Left lung (tissue), 4 donors: ENCODE measurements at regions not wholly inside any gene's neighbourhood (a gene's known extent, or its start where the extent isn't known, plus 50 kb on each side); places are given as distances from the start of the nearest gene placed in this dataset.

ENCODE experiments used
- ATAC-seq: fragments of 200-7000 bp; cut with Tn5 transposase; one replicate; pipeline ENCODE4 v1.9.1; 2020; ENCODE audit warnings: moderate library complexity
- DNase-seq, 4 donors: peaks; one replicate each; pipeline ENCODE4 v3.0.0-alpha.2; 2013 to 2020
- H3K27ac ChIP-seq, 2 donors: fragments of 200-600 bp; sonication (generic) in 1 of 2; one replicate each; pipeline versions ENCODE4 v1.5.0 to v1.8.0; 2020 to 2021
- H3K27me3 ChIP-seq, 2 donors: fragments of 200-600 bp; sonication (generic) in 1 of 2; one replicate each; pipeline versions ENCODE4 v1.5.0 to v1.8.0; 2020 to 2021
- H3K36me3 ChIP-seq, 2 donors: fragments of 200-600 bp; sonication (generic) in 1 of 2; one replicate each; pipeline versions ENCODE4 v1.5.0 to v1.8.0; 2020 to 2021
- H3K4me1 ChIP-seq, 2 donors: fragments of 200-600 bp; one replicate each; pipeline ENCODE4 v1.8.0; 2021
- H3K4me3 ChIP-seq, 2 donors: fragments of 200-600 bp; sonication (generic) in 1 of 2; one replicate each; pipeline versions ENCODE4 v1.5.0 to v1.8.0; 2020 to 2021; ENCODE audit warnings: mild to moderate bottlenecking in 1 of 2
- H3K9me3 ChIP-seq, 2 donors: fragments of 200-600 bp; sonication (generic) in 1 of 2; one replicate each; pipeline versions ENCODE4 v1.5.0 to v1.8.0; 2020 to 2021
- intact Hi-C, 2 donors: fragments of 100-400 bp; cut with DNase I; formaldehyde crosslinking; loops; one replicate each; pipeline versions ENCODE4 v1.11.2 to v1.14.2; 2022
- TF ChIP-seq, protein P1 (sequence below), 2 donors: fragments of 200-600 bp; sonication (generic) in 1 of 2; IDR thresholded peaks; one replicate each; pipeline versions ENCODE4 v1.5.0 to v1.8.0; 2021; ENCODE audit warnings: antibody characterized with exemption in 2 of 2
- donor health status: DM: no; HTN: yes; CAD: no.
- donor health status: DM: no; HTN: no; CAD: no.

- H3K9me3 ChIP-seq, result no peaks in the 10 kb centered on the region
- intact Hi-C loops, result no loop called here
Observed at GRCh38 chr1:88300752-88301263, 383.3 kb upstream of the PKN2 start.

GRCh38 chr1:88302843-88303486 is 381.1 kb upstream of the PKN2 start:
- TF ChIP-seq, protein P1, sequence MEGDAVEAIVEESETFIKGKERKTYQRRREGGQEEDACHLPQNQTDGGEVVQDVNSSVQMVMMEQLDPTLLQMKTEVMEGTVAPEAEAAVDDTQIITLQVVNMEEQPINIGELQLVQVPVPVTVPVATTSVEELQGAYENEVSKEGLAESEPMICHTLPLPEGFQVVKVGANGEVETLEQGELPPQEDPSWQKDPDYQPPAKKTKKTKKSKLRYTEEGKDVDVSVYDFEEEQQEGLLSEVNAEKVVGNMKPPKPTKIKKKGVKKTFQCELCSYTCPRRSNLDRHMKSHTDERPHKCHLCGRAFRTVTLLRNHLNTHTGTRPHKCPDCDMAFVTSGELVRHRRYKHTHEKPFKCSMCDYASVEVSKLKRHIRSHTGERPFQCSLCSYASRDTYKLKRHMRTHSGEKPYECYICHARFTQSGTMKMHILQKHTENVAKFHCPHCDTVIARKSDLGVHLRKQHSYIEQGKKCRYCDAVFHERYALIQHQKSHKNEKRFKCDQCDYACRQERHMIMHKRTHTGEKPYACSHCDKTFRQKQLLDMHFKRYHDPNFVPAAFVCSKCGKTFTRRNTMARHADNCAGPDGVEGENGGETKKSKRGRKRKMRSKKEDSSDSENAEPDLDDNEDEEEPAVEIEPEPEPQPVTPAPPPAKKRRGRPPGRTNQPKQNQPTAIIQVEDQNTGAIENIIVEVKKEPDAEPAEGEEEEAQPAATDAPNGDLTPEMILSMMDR (IDR thresholded peaks at IDR 0.05), result peak in 1 of 2 donors; percentile 27
- DNase-seq (peak in 2 of 4 donors; percentile 50 to 68), ATAC-seq (peak; percentile 60)
- no peaks in the 10 kb centered on the region for H3K9me3 ChIP-seq
- no peaks in the 10 kb centered on the region for H3K27me3 ChIP-seq
- intact Hi-C loops, result no loop called here
- H3K27ac ChIP-seq, result no peak overlapping the region
- H3K4me3 ChIP-seq, result no peak overlapping the region
- H3K36me3 ChIP-seq, result no peaks in the 10 kb centered on the region
- H3K4me1 ChIP-seq, result no peaks in the 10 kb centered on the region

More at GRCh38 chr1:88300752-88301263, 383.3 kb upstream of the PKN2 start:
- H3K27ac ChIP-seq, result no peak overlapping the region
- no peaks in the 10 kb centered on the region for H3K4me1 ChIP-seq
- ATAC-seq, result no peak
- TF ChIP-seq, protein P1 (IDR thresholded peaks at IDR 0.05), result no peak
- DNase-seq, result peak in 2 of 4 donors; percentile 36 to 62
- H3K27me3 ChIP-seq, result no peaks in the 10 kb centered on the region
- no peak overlapping the region for H3K4me3 ChIP-seq
- H3K36me3 ChIP-seq, result no peaks in the 10 kb centered on the region

DNA sequence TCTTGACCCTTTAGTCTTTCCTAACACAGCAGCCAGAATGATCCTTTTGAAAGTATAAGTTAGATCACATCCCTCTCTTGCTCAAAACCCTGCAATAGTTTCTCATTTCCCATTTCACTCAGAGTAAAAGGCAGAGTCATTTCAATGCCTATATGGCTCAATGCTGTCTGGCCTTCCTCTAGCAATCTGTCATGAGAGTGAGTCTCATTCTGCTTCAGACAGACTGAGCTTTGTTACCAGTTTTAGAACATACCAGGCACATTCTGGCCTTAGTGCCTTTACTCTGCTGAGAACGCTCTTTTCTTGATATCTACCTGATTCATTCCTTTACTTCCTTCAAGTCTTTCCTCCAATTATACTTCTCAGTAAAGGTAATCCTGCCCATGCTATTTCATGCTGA is 372.8 kb upstream of the PKN2 start:
- TF ChIP-seq, protein P1 (IDR thresholded peaks at IDR 0.05), result no peak
- DNase-seq (no peak), ATAC-seq (no peak)
- intact Hi-C loops, result no loop called here
- H3K27ac ChIP-seq, result no peak overlapping the region
- H3K36me3 ChIP-seq, result no peaks in the 10 kb centered on the region
- no peaks in the 10 kb centered on the region for H3K4me1 ChIP-seq
- no peak overlapping the region for H3K4me3 ChIP-seq
- H3K9me3 ChIP-seq, result no peaks in the 10 kb centered on the region
- H3K27me3 ChIP-seq, result no peaks in the 10 kb centered on the region

DNA sequence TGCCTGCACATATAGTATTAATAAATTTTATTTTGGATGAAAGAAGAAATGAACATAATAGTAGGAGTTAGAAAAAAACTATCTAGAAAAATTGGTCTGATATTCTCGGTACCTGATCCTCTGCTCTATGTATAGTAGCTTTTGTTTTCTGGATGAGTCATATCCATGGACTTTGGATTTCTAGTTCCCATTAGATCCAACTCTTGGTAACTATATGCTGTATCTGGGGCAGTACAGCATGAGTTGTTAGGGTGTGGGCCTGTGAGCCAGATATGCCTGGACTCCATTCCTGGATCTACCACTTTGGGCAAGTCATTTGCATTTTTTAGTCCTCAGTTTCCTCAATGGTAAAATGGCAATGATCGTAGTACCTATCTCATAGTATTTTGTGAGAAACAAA is 372.2 kb upstream of the PKN2 start:
- TF ChIP-seq, protein P1 (IDR thresholded peaks at IDR 0.05), result no peak
- no peak overlapping the region for H3K4me3 ChIP-seq
- H3K27ac ChIP-seq, result no peak overlapping the region
- H3K27me3 ChIP-seq, result no peaks in the 10 kb centered on the region
- H3K36me3 ChIP-seq, result no peaks in the 10 kb centered on the region
- no peak for ATAC-seq
- no peaks in the 10 kb centered on the region for H3K9me3 ChIP-seq
- H3K4me1 ChIP-seq, result no peaks in the 10 kb centered on the region
- intact Hi-C loops, result no loop called here
- no peak for DNase-seq

DNA sequence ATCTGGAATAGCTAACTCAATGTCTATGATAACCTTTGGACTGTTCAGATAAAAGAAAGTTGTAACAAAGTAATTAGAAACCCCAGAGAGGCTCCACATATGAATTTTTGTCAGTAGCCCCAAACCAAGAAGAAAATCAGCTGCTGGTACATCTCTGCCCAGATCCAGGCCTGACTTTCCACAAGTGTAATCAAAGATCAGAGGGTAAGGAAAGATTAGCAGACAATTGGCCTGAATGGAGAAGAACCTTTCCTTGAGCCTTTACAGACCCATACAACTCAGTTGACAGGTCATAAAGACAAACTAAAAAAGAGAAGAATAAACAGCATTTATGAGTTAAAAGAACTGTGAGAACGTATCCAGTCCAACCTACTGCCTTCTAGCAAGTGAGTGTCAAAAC is 366.7 kb upstream of the PKN2 start:
- ATAC-seq, result no peak
- intact Hi-C loops, result no loop called here
- H3K27ac ChIP-seq, result no peak overlapping the region
- TF ChIP-seq, protein P1 (IDR thresholded peaks at IDR 0.05), result no peak
- H3K36me3 ChIP-seq, result no peaks in the 10 kb centered on the region
- DNase-seq, result peak in 1 of 4 donors; percentile 38
- no peak overlapping the region for H3K4me3 ChIP-seq
- H3K4me1 ChIP-seq, result no peaks in the 10 kb centered on the region
- H3K27me3 ChIP-seq, result no peaks in the 10 kb centered on the region
- H3K9me3 ChIP-seq, result no peaks in the 10 kb centered on the region
